Activated CD8-positive, alpha-beta memory T cell treated with anti-CD3 and anti-CD28 coated beads for 48 hours (primary cell): ENCODE measurements at regions not wholly inside any gene's neighbourhood (a gene's known extent, or its start where the extent isn't known, plus 50 kb on each side); places are given as distances from the start of the nearest gene placed in this dataset.

ENCODE experiments used
- DNase-seq, 3 experiments: peaks; one replicate each; pipeline ENCODE4 v3.0.0-alpha.2; 2020; ENCODE audit warnings: low read depth in 2 of 3, low spot score in 2 of 3

DNA sequence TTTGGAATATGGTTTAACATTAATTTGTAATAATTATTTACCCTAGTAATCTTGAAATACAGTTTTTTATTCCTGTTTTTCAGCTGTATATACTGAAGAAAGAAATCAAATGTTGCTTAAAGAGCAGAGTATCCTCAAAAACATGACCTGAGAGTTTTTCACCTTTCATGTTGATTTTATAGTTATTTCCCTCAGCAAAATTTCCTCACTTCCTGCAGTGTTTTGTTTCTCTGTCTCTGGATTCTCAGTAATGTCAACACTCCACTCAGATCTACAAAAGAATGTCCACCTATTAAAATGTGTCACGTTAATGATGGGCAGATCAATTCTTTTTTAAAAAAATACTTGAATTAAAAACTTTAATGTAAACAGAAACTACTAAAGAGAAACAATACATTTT, 398.3 kb downstream of the ANXA1 start:
- DNase-seq = no peak

DNA sequence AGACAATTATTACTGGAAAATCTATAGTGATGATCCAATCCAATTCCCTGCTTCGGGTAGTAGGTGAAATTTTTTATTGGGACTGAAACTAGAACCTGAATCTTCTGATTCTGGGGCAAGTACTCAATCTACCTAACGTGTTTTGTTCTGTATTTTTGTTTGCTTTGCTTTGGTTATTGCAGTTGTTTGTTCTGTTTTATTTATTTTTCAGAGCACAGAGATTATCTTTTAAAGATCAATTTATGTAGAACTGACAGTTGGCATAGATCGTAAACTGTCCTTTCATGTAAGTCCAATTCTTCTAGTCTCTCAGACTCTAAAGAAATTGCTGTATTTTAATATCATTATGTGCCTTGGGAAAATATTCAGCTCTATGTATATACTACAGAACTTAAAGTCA, 401.6 kb downstream of the ANXA1 start:
- no peak for DNase-seq

DNA sequence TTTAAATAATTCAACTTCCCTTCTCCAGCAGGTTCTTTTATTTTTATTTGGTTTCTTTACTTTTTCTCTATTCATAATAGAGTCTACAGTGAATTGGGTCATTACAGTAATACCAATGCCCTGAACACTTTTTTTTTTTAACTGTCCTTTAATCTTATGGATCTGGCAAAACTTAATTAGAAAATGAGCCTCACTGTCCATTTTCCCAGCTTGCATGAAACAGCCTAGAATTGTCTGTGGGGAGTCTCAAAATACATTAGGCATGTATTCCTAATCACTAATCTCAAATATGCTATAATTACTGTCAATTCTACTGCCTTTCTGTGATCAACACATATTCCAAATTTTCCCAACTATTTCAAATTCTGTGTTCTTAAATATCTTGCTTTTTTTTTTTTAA, 406.8 kb downstream of the ANXA1 start:
- DNase-seq = no peak

DNA sequence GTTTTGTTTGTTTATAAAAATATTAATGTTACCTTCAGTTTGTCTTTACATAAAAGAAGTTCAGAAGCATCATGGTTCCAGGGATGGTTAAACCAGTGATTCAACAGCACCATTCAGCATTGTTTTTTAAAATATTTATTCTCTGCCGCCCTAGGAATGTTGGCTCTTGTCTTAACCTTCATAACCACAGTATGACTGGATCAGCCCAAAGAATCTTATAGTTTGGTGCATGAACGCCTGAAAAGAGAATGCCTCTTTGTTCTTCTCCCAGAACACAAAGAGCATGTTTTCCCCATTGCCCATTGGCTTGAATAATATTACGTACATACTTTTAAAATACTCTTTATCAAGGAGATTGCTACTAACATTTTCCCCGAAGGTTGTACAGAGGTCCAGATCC, 413.4 kb downstream of the ANXA1 start:
- DNase-seq = no peak

DNA sequence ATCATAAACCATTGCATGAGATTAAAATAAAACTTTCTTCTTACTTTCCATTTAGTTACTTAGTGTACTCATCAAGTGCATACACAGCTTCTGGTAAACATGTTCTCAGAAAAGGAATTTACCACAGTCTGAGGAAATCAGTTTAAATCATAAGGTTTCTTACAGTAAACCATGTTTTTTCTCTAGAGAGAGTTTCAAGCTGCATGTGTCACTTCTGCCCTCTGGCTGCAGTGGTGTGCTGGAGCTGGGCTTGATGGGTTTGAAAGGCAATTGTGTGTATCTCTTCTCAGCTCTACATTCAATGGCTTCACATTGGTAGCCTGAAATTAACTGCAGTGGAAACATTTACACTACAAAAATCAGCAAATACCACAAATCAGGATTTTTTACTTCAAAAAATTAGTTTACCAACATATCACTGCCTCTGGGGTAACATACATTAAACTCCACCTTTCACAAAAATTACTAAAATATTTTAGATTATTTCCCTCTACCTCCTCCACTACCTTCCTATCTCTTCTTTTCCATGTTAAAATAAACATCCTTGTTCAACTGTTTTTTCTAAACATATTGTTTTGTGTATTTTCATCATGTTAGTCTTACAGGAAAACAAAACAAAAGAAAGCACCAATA, 414.3 kb downstream of the ANXA1 start:
- DNase-seq = no peak

DNA sequence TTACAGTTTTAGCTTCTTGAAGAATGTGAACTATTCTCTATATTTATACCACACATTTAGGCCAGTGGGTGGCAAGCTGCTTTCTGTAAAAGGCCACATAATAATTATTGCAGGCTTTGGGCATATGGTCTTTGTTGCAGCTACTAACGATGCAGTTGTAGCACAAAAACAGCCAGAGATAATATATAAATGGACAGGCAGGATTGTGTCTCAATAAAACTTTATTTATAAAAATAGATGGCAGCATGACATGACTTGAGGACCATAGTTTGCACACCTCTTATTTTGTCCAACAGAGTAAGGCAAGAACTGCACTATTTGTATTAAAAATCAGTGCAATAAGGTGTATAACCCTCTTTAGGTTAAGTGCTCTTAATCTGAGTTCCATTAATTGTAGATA, 415.0 kb downstream of the ANXA1 start:
- no peak for DNase-seq

DNA sequence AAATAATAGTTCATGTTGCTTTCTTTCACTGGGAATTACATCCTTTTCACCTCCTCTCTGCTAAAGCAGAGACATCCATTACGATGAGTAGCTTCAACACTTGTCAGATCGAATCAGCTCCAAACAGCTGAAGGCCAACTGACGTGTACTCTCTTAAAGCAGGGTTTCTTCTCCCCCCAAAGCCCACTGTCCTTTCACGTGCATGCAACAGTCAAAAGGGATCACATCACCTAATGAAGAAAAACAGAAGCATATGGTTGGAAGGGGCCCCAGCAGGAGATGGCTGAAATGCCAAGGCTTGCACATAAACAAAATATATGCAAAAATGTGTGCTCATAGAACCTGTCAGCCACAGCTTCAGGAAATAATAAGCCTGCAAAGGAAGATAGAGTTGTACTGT, 421.6 kb downstream of the ANXA1 start:
- DNase-seq = no peak

DNA sequence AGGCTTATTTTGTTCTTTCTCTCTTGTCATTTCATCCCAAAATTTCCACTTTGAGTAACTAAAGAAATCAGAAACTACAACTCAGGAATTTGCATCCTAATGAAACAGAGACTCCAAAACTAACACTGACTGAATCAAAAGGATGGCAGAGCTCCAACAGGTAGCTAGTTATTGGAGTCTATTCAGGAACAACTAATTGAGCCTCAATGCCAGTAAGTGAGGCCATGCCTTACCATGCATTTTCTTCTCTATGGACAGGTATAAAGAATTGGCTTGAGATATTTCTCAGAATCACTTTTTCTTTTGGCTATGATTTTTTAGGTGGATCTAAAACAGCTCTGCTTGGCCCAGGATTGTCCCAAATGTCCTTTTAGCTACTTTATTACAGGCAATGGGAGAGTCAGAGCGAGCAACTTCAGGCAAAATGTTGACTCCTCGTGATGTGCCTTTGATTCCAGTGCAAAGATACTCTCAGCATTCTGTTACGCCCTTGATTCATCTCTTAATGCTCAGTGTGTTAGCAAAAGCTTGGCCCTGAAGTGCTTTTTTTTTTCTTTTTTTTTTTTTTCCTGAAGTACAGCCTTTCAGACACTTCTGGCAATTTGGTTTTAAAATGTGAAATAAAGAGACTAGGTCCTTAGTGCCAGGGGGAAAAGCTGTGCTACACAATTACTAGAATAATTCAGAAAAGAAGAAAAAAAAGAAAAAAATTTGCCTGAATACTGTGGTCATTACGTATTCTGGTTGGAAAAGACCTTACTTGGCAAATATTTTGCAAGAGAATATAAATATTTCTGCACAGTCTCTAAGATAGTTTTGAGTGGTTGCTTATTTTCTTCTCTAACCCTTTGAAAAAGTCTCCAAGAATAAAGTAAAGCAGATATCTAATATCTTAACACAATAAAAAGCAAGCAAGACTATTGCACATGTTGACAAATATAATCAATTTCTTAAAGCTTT, 423.7 kb downstream of the ANXA1 start:
- no peak for DNase-seq

DNA sequence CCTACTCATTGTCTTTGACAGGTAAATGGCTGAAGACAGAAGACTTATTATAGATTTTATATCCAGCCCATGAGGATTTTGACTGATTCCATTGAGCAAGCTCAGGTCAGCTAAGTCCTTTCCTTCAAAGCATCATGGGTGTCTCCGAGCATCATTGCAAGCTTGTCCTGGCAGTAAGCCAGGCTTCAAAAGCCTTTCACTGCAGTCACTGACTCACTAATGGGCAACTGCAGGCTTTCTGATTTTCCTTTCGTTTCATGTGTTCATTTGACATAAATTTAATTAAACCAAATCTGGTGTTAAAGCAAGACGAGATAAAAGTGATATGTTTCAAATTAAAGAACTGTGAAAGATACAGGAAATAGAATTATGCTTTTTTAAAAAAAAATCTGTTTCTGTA, 426.2 kb downstream of the ANXA1 start:
- DNase-seq = no peak

DNA sequence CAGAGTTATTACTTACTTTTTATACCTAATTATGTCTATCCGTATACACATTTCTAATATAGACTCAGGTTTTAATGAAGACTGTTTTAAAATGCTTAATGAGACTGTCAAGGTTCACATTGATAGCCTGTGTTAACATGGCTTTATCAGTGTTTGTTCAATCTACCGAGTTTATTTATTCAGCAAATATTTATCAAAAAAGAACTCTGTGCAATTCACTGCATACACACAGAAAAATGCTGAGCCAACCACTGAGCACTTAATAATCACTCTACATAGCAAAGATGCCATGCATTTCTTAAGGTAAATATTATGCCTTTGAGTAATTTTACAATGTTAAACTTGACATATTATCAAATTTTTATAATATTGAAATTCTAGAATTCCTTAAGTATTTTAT, 428.2 kb downstream of the ANXA1 start:
- no peak for DNase-seq

DNA sequence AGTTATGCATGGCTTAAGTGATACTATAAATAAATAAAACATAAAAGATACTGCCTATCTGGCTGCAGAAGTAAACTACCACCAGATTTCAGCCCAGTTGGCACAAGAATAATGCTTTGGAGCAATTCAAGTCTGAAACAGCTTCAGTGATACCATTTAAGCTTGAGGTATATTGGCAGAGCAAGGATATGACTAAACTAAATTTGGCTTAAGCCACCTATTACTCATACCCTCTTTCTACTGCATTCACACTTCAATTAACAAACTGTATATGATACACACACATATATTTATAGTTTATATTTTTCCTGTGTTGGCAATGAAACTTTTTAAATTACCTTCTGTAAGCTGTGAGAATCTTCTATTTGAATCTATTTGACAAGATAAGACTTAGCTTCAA, 431.9 kb downstream of the ANXA1 start:
- no peak for DNase-seq

DNA sequence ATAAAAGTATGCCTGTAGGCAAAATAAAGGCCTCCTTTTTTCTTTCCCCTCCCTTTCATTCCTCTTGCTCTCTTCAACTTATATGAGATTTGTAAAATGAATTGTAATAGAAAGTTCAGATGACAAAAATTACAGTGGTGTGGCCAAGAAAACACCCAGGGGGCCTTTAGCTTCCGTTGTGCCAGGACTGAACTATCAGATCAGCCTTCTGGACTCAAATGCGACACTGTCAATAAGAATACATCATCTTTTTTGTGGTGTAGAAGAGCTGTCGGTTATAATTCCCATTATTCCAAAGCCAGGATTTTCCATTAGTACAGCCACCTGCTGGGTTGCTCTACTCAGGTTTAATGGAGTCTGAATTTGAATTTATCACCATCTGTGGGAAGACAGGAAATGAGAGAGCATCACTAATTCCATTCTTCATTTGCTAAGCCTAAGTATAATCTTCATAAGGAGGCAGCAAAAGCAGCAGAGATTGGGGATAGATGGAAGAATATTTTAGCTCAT, 443.4 kb downstream of the ANXA1 start:
- DNase-seq = no peak

DNA sequence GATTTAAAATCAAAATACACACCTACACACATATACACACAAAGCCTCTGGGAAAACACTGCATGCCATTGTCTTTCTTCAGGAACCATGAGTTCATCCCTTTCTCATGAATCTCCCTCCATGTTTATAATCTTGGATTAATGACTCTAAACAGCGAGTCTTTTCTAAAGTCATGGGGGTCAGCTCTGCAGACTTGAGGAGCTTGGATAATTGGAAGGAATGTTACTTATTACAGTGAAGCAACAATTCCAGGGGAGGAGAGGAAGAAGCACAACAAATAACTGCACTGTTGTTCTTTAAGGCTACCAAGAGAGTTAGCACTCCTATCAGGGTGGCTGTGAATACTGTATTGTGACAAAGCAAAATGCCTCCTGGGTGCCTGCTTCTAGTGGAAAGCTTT, 444.7 kb downstream of the ANXA1 start:
- no peak for DNase-seq

DNA sequence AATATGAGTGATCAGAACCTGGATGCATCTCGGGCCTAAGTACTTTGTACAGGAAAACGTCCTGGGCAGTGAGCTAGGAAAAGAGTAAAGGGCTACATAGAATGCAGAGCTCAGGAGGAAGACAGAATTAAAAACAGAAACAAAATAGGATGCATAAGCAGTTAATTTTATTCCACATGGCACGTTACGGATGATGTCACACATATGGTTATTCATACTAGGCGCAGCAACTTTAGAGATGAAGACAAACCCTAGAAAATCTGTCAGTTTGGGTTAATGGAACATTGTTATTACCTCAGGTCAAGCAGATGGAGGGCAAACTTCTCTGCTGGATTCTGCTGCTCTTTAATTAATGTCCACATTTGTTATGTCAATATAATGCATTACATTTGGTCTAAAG, 445.4 kb downstream of the ANXA1 start:
- no peak for DNase-seq

DNA sequence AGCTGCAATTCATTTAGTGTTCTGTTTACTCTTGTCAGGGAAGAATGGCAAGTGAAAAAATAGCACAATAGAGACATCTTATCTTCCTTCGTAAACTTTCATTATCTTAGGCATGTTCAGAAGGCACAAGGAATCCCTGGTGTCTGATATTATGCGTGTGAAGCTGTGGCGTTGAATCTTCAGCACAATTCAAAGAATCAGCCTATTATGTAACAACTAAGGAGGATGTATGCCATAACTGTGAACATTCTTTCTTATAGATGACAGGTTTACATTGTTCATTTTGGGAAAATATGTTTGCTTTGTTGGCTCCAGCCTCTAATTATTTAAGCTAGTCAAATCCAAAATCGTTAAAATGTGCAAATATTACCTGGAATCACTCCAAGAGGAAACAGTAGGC, 446.1 kb downstream of the ANXA1 start:
- no peak for DNase-seq

DNA sequence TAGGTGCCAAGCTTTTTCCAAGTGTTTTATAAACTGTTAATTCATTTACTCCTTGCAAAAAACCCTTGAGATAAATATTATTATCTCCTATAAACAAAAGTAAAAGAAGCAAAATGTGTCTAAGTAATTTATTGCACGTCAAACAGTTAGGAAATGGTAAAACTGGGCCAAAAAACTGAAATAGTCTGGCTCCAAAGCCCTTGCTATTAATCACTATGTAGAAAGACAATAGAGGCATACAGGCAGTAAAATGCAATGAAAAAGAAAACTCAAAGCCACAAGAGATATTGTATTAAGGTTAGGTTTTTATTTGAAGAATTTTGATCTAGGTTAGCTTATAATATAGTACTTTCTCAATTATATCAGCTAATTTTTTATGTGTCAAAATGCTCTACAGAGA, 457.7 kb downstream of the ANXA1 start:
- no peak for DNase-seq

DNA sequence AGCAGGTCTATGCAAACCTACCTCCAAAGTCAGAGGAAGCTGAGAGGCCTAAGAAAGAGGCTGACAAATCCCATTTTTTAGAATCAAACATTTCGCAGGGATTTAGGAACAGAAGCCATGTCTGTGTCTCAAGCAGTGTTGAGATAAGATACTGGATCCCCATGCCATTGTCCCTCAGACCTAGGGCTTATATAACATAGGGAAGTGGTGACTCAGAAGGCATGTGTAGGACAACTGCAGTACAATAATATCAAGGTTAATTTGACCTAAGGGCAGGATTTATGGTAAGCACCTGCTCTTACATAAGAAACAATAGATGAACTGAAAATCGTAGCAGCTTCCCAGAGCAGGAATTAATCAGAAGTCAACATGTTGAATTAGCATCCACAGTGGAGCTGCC, 459.4 kb downstream of the ANXA1 start:
- DNase-seq = no peak

DNA sequence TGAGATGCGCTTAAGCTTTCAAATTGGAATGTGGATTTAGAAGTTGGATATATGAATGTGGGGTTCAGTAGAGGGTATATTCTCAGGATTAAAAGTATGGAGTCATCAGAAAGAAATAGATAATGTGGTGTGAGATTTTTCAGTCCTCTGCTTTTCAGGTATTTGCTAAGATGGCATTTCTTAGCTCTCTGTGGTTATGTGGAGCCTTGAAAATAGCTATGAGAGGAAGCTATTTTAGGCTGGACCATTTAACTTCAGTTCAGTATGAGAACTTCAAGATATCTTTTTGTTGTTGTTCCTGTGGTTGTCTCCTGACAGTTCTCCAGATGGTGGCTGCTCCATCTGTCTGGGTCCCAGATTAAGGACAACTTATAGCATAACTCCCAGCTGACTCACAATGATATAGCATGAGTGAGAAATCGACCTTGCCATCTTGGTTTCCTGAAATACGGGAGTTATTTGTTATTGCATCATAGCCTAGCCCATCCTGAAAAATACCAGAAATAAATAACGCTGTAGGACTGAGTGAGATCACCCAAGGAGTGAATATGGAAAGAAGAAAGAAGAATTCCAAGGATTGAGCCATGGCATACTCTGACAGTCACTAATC, 461.5 kb downstream of the ANXA1 start:
- no peak for DNase-seq

DNA sequence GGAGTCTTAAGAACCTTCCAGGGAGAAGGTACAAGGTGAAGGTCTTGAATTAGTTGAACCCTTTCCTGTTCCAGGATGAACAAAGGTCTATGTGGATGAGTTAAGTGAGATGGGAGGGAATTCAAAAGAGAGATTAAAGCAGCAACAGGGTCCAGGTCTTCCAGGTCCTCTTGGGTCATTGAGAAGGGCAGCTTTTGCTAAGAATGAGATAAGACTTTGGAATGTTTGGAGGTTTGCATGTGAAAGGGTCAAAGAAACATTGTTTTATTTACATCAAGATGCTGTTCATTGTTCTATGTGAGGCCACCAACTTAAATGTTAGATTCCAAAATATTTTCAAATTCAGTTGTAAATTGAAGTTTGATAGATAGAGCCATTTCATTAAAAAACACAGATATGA, 463.9 kb downstream of the ANXA1 start:
- DNase-seq = no peak

DNA sequence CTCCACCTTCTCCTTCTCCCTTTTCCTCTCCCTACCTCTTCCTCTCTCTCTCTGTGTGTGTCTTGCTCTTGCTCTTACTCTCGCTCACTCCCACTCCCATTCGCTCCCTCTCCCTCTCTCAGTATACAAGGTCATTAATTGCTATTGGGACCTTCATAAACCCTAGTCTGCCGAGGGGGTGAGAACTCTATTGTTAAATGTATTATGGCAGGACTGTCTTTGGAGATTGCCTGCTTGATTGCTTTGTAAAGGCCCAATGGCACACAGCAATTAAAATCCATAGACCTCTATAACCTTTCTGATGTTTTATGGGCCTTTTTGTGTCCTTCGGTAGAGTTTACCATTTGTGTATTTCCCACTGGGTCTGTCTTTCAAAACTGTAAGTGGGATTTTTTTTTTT, 465.9 kb downstream of the ANXA1 start:
- DNase-seq = no peak

DNA sequence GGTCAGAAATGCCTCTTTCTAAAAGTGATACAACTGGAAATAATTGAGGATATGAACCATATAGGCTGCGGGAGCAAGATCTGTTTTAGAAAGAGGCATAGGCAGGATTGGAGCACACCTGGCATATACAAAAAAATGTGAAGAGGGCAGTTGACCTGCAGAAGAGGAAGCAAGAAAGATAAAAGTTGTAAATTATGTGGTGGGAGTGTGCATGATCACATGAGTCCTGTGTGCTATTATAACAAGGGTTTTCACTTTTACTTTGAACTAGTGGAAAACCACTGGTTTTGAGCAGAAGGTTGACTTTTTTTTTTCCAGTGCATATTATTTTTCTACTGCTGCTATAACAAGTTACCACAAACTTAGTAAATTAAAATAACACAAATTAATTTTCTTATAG, 489.3 kb downstream of the ANXA1 start:
- no peak for DNase-seq

DNA sequence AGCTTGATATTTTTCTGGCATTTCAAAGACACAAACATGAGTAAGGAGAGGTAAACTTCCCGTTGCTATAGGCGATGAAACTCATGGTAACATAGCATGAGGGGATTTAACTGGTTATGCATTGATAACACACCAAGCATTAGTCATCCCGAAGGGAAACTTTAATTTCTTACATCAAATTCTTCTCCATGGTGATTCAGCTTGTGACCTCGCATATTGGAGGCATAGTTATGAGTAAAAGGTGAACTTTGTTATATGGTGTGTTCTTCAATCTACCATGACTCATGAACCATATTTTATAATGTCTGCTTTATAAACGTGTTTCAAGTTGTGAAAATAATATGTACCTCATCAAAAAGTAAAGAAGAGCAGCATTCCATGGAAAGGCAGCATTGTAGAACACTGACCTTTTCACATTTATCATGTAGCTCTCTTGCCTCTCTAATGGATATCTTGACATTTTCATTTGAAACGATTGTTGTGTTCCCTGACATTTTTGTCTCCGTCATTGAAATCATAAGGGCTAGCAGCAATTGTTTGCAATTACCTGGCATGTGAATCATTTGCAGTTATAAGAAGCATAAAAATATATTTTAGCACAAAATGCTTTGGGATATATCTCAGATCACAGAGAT, 491.8 kb downstream of the ANXA1 start:
- DNase-seq = no peak
